HCT116 (cell line): ENCODE measurements at regions not wholly inside any gene's neighbourhood (a gene's known extent, or its start where the extent isn't known, plus 50 kb on each side); places are given as distances from the start of the nearest gene placed in this dataset.

ENCODE experiments used
- ATAC-seq: fragments of 200-7000 bp; cut with Tn5 transposase; 2 replicates; pipeline ENCODE4 v1.9.1; 2020; ENCODE audit warnings: mild to moderate bottlenecking, moderate library complexity
- BruUV-seq: library from RNA; stranded (reverse); fragments of 400-500 nt; replicated peaks from 2 replicates; lab custom pipeline; 2021; lab: Mats Ljungman, UMichigan
- CTCF ChIA-PET: fragments of 300-600 bp; sonication (Branson Sonifier 250); formaldehyde crosslinking; loops from one replicate; lab custom pipeline; 2021; ENCODE audit warnings: antibody characterized with exemption; lab: Charles Lee
- POLR2A ChIA-PET: fragments of 300-600, 350-600 bp; sonication (Branson Sonifier 250); formaldehyde crosslinking; loops from one replicate; lab custom pipeline; 2021; ENCODE audit warnings: antibody characterized with exemption; lab: Charles Lee
- RAD21 ChIA-PET, 2 experiments: fragments of 300-600 bp; sonication (Branson Sonifier 250); formaldehyde crosslinking; loops; one replicate each; lab custom pipeline; 2023; ENCODE audit warnings: low total read pairs in 2 of 2; ENCODE audit not compliant: uncharacterized antibody in 2 of 2, unreplicated experiment in 2 of 2, low non-redundant PET in 1 of 2; lab: Charles Lee
- DNase-seq: peaks from one replicate; pipeline ENCODE4 v3.0.0-alpha.2; 2010; ENCODE audit warnings: low read depth, low spot score
- H2AFZ ChIP-seq: fragments of 200-600 bp; shearing (Covaris generic), sonication (generic); 2 replicates; pipeline ENCODE4 v1.6.1; 2017; ENCODE audit warnings: low read depth, mixed run types, mixed read lengths, antibody characterized with exemption, low read length; ENCODE audit not compliant: poor library complexity, severe bottlenecking
- H3K27ac ChIP-seq: 2 replicates; pipeline ENCODE4 v1.5.1; 2012; ENCODE audit warnings: low read depth, low read length
- H3K27me3 ChIP-seq: fragments of 200-600 bp; sonication (generic); 2 replicates; pipeline ENCODE4 v1.6.1; 2016; ENCODE audit warnings: mixed run types, low read length, mixed read lengths; ENCODE audit not compliant: insufficient read depth
- H3K36me3 ChIP-seq, 2 experiments: fragments of 200-500 bp in 1 of 2; fragments of 200-600 bp in 1 of 2; sonication (Bioruptor generic) in 1 of 2; sonication (generic) in 1 of 2; 2 replicates each; pipeline versions ENCODE4 v1.5.1 to v1.6.1; 2014 to 2016; ENCODE audit warnings: low read length in 2 of 2, inconsistent platforms in 1 of 2, mixed read lengths in 1 of 2, mixed run types in 1 of 2; ENCODE audit not compliant: insufficient read depth in 2 of 2, control insufficient read depth in 1 of 2
- H3K4me1 ChIP-seq, 2 experiments: fragments of 200-600 bp in 1 of 2; sonication (generic) in 1 of 2; 2 replicates each; pipeline versions ENCODE4 v1.5.1 to v1.6.1; 2012 to 2017; ENCODE audit warnings: low read length in 2 of 2, inconsistent platforms in 1 of 2, mild to moderate bottlenecking in 1 of 2, mixed read lengths in 1 of 2, mixed run types in 1 of 2, moderate library complexity in 1 of 2; ENCODE audit not compliant: insufficient read depth in 2 of 2, control insufficient read depth in 1 of 2
- H3K4me2 ChIP-seq: fragments of 200-600 bp; sonication (generic); 2 replicates; pipeline ENCODE4 v1.6.1; 2017; ENCODE audit warnings: mixed run types, low read length, mixed read lengths
- H3K4me3 ChIP-seq, 2 experiments: fragments of 200-600 bp in 1 of 2; sonication (generic) in 1 of 2; replicated peaks in 1 of 2; 2 replicates each; pipeline ENCODE4 v1.5.1; 2011 to 2016; ENCODE audit warnings: low read length in 2 of 2, control low read depth in 1 of 2, low read depth in 1 of 2, mild to moderate bottlenecking in 1 of 2, mixed read lengths in 1 of 2, mixed run types in 1 of 2
- H3K79me2 ChIP-seq: fragments of 200-600 bp; sonication (generic); 2 replicates; pipeline ENCODE4 v1.6.1; 2017; ENCODE audit warnings: mild to moderate bottlenecking, mixed run types, low read length, moderate library complexity, mixed read lengths; ENCODE audit not compliant: insufficient read depth
- H3K9ac ChIP-seq: fragments of 200-600 bp; sonication (generic); 2 replicates; pipeline ENCODE4 v1.6.1; 2016; ENCODE audit warnings: low read length, mixed read lengths
- H3K9me2 ChIP-seq: fragments of 200-600 bp; sonication (generic), shearing (Covaris generic); 2 replicates; pipeline ENCODE4 v1.6.1; 2017; ENCODE audit warnings: mixed run types, mild to moderate bottlenecking, moderate library complexity; ENCODE audit not compliant: insufficient read depth
- H3K9me3 ChIP-seq, 2 experiments: fragments of 200-500 bp in 1 of 2; fragments of 200-600 bp in 1 of 2; sonication (Bioruptor generic) in 1 of 2; sonication (generic) in 1 of 2; 2 replicates each; pipeline ENCODE4 v1.6.1; 2014 to 2017; ENCODE audit warnings: low read length in 2 of 2, mixed read lengths in 2 of 2, inconsistent platforms in 1 of 2, low read depth in 1 of 2, mild to moderate bottlenecking in 1 of 2, mixed run types in 1 of 2, moderate library complexity in 1 of 2; ENCODE audit not compliant: control insufficient read depth in 1 of 2, insufficient read depth in 1 of 2
- H4K20me1 ChIP-seq: fragments of 200-600 bp; sonication (generic), shearing (Covaris generic); 2 replicates; pipeline ENCODE4 v1.6.1; 2017; ENCODE audit warnings: mixed run types, mild to moderate bottlenecking, moderate library complexity; ENCODE audit not compliant: insufficient read depth
- ATF3 ChIP-seq: IDR thresholded peaks from 2 replicates; pipeline ENCODE4 v1.6.1; 2012
- CEBPB ChIP-seq: IDR thresholded peaks from 2 replicates; pipeline ENCODE4 v1.6.1; 2012; ENCODE audit warnings: low read depth
- CTCF ChIP-seq, 3 experiments: fragments of 200-600 bp in 1 of 3; sonication (generic) in 1 of 3; IDR thresholded peaks in 2 of 3; conservative IDR thresholded peaks in 1 of 3; 2 replicates each; pipeline ENCODE4 v1.5.1; 2012 to 2017; ENCODE audit warnings: low read depth in 2 of 3, low read length in 2 of 3, antibody characterized with exemption in 1 of 3, borderline replicate concordance in 1 of 3, control low read depth in 1 of 3, mild to moderate bottlenecking in 1 of 3, mixed read lengths in 1 of 3, mixed run types in 1 of 3, moderate library complexity in 1 of 3; ENCODE audit not compliant: insufficient read depth in 1 of 3
- EGR1 ChIP-seq: IDR thresholded peaks from 2 replicates; pipeline ENCODE4 v1.6.1; 2012; ENCODE audit warnings: low read depth
- ELF1 ChIP-seq: IDR thresholded peaks from 2 replicates; pipeline ENCODE4 v1.6.1; 2012; ENCODE audit warnings: low read depth, borderline replicate concordance
- FOSL1 ChIP-seq: IDR thresholded peaks from 2 replicates; pipeline ENCODE4 v1.6.1; 2012; ENCODE audit warnings: low read depth
- MAX ChIP-seq: IDR thresholded peaks from 2 replicates; pipeline ENCODE4 v1.6.1; 2012
- POLR2A ChIP-seq: IDR thresholded peaks from 2 replicates; pipeline ENCODE4 v1.7.0; 2011; ENCODE audit warnings: borderline replicate concordance; ENCODE audit not compliant: insufficient read depth, insufficient read length; ENCODE audit errors: extremely low read depth
- POLR2AphosphoS5 ChIP-seq: IDR thresholded peaks from 2 replicates; pipeline ENCODE4 v1.6.1; 2011; ENCODE audit warnings: mild to moderate bottlenecking, low read depth, low read length, moderate library complexity
- RAD21 ChIP-seq: IDR thresholded peaks from 2 replicates; pipeline ENCODE4 v1.6.1; 2012; ENCODE audit warnings: low read depth, mild to moderate bottlenecking
- REST ChIP-seq: IDR thresholded peaks from 2 replicates; pipeline ENCODE4 v1.6.1; 2012; ENCODE audit warnings: low read depth
- SIN3A ChIP-seq: IDR thresholded peaks from 2 replicates; pipeline ENCODE4 v1.6.1; 2012; ENCODE audit warnings: low read depth
- SP1 ChIP-seq: IDR thresholded peaks from 2 replicates; pipeline ENCODE4 v1.6.1; 2012; ENCODE audit warnings: low read depth
- SRF ChIP-seq: IDR thresholded peaks from 2 replicates; pipeline ENCODE4 v1.6.1; 2012; ENCODE audit warnings: low read depth
- YY1 ChIP-seq: IDR thresholded peaks from 2 replicates; pipeline ENCODE4 v1.6.1; 2011; ENCODE audit warnings: low read length, low read depth, moderate library complexity, mild to moderate bottlenecking; ENCODE audit not compliant: insufficient replicate concordance; ENCODE audit errors: extremely low read depth
- ZBTB33 ChIP-seq: IDR thresholded peaks from 2 replicates; pipeline ENCODE4 v1.6.1; 2011; ENCODE audit warnings: mild to moderate bottlenecking, low read length, moderate library complexity; ENCODE audit not compliant: insufficient replicate concordance; ENCODE audit errors: extremely low read depth
- ZFX ChIP-seq: fragments of 450-650 bp; IDR thresholded peaks from 2 replicates; pipeline ENCODE4 v1.6.1; 2017
- ZNF274 ChIP-seq: fragments of 200-500 bp; sonication (Bioruptor generic); IDR thresholded peaks from 2 replicates; pipeline ENCODE4 v1.6.1; 2014; ENCODE audit warnings: mild to moderate bottlenecking, low read depth, low read length, inconsistent platforms
- intact Hi-C: fragments of 100-400 bp; cut with micrococcal nuclease; formaldehyde crosslinking; loops from 2 replicates; pipeline ENCODE4 v1.10.0; 2022

DNA sequence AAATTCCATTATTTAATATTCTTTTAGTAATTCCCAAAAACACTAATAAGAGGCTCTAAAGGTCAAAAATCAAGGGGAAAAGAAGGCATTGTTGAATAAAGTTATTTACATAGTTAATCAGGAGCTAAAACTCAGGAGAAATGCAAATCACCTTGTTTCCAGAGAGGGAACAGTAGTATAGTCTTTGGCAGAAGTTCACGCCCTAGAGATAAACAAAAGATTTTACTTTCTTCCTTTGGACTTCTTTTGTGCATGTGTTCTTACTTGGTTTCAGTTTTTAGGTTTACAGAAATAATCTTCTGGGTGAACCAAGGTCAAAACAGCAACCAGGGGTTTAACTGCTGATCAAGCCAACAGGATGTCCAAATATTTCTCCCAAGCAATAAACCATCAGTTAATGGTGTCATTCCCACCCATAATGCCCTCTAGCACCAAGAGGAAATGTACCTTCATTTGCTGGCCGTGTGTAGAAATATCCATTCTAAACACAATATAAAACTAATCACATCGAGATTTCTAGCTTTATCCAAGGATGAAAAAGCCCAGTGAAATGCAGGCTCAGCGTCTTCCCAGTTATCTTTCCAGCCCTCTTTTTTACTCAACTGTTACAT is 518.8 kb upstream of the SOX9 start:
- RAD21 ChIA-PET: interaction anchor here in 1 of 2 experiments (0.6 kb wide), 1 partner anchor 142 kb away, joined by 4 read pairs; no protein-coding TSS in a partner anchor
- CTCF ChIA-PET: no interaction called here

More for the DNA sequence above, 518.8 kb upstream of the SOX9 start:
- Histone ChIP-seq H3K79me2 (no peaks in the 10 kb centered on the region), H2AFZ (no peak overlapping the region), H3K4me1 (no peaks in the 10 kb centered on the region), H3K9me3 (peaks cover 0 to 7% of the 10 kb centered on the region in 2 experiments; a peak in 2 of 4 replicates), H4K20me1 (no peaks in the 10 kb centered on the region), H3K36me3 (no peaks in the 10 kb centered on the region), H3K27ac (no peak overlapping the region), H3K9ac (no peak overlapping the region), H3K9me2 (no peaks in the 10 kb centered on the region), H3K4me2 (no peak overlapping the region), H3K4me3 (no peak overlapping the region), H3K27me3 (no peaks in the 10 kb centered on the region)
- no peak for DNase-seq
- ATAC-seq: no peak
- BruUV-seq: no TSS peak
- POLR2A ChIA-PET: no interaction called here
- TF ChIP-seq ZBTB33: no peak
- no peak for TF ChIP-seq EGR1
- TF ChIP-seq ZFX: no peak
- no peak for TF ChIP-seq ELF1
- TF ChIP-seq ZNF274: no peak
- no peak for TF ChIP-seq YY1
- no peak for TF ChIP-seq SRF
- no peak for TF ChIP-seq MAX
- no peak for TF ChIP-seq RAD21
- no peak for TF ChIP-seq CTCF (IDR thresholded peaks at IDR 0.05 in 2 of 3, conservative IDR thresholded peaks at IDR 0.05 in 1 of 3; ENCODE audit: borderline replicate concordance in 1 of 3, insufficient read depth in 1 of 3, low read depth in 2 of 3, low read length in 2 of 3)
- no peak for TF ChIP-seq FOSL1
- TF ChIP-seq ATF3: no peak
- TF ChIP-seq POLR2A: no peak
- TF ChIP-seq POLR2AphosphoS5: no peak
- TF ChIP-seq REST: no peak
- TF ChIP-seq CEBPB: no peak
- no peak for TF ChIP-seq SIN3A
- no peak for TF ChIP-seq SP1
- intact Hi-C loops: no loop called here
